Nephron progenitor cell (in vitro differentiated cells): ENCODE measurements at regions not wholly inside any gene's neighbourhood (a gene's known extent, or its start where the extent isn't known, plus 50 kb on each side); places are given as distances from the start of the nearest gene placed in this dataset.

ENCODE experiments used
- DNase-seq: peaks from one replicate; pipeline ENCODE4 v3.0.0; 2021
- H3K27ac Mint-ChIP-seq: 2 replicates; pipeline ENCODE4 v1.8.0; 2021; ENCODE audit warnings: mild to moderate bottlenecking, moderate library complexity, mixed read lengths
- H3K27me3 Mint-ChIP-seq: 2 replicates; pipeline ENCODE4 v1.8.0; 2021; ENCODE audit warnings: mild to moderate bottlenecking, low read depth, mixed read lengths; ENCODE audit not compliant: poor library complexity
- H3K36me3 Mint-ChIP-seq: 2 replicates; pipeline ENCODE4 v1.8.0; 2021; ENCODE audit warnings: low read depth, mixed read lengths
- H3K4me1 Mint-ChIP-seq: 2 replicates; pipeline ENCODE4 v1.8.0; 2021; ENCODE audit warnings: mixed read lengths
- H3K4me3 Mint-ChIP-seq: 2 replicates; pipeline ENCODE4 v1.8.0; 2021; ENCODE audit warnings: mild to moderate bottlenecking, moderate library complexity, mixed read lengths
- H3K9me3 Mint-ChIP-seq: 2 replicates; pipeline ENCODE4 v1.8.0; 2021; ENCODE audit warnings: mild to moderate bottlenecking, moderate library complexity, mixed read lengths
- TF ChIP-seq, protein P1 (sequence below): fragments of 200-600 bp; sonication (generic); IDR thresholded peaks from 2 replicates; pipeline ENCODE4 v1.5.0; 2021; ENCODE audit warnings: antibody characterized with exemption

GRCh38 chr5:141769671-141770070 lies 87.6 kb upstream of the ARAP3 start:
- Mint-ChIP-seq H3K4me1 (peaks cover 39% of the 10 kb centered on the region), H3K36me3 (no peaks in the 10 kb centered on the region), H3K27me3 (peaks cover 31% of the 10 kb centered on the region), H3K4me3 (no peak overlapping the region), H3K9me3 (no peaks in the 10 kb centered on the region), H3K27ac (no peak overlapping the region)
- TF ChIP-seq, protein P1, sequence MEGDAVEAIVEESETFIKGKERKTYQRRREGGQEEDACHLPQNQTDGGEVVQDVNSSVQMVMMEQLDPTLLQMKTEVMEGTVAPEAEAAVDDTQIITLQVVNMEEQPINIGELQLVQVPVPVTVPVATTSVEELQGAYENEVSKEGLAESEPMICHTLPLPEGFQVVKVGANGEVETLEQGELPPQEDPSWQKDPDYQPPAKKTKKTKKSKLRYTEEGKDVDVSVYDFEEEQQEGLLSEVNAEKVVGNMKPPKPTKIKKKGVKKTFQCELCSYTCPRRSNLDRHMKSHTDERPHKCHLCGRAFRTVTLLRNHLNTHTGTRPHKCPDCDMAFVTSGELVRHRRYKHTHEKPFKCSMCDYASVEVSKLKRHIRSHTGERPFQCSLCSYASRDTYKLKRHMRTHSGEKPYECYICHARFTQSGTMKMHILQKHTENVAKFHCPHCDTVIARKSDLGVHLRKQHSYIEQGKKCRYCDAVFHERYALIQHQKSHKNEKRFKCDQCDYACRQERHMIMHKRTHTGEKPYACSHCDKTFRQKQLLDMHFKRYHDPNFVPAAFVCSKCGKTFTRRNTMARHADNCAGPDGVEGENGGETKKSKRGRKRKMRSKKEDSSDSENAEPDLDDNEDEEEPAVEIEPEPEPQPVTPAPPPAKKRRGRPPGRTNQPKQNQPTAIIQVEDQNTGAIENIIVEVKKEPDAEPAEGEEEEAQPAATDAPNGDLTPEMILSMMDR, result no peak
- DNase-seq, result no peak

GRCh38 chr5:141767671-141768070 lies 85.6 kb upstream of the ARAP3 start:
- TF ChIP-seq, protein P1, result no peak
- Mint-ChIP-seq H3K9me3 (no peaks in the 10 kb centered on the region), H3K36me3 (no peaks in the 10 kb centered on the region), H3K27me3 (peaks cover 44% of the 10 kb centered on the region), H3K4me1 (peaks cover 36% of the 10 kb centered on the region), H3K27ac (no peak overlapping the region), H3K4me3 (no peak overlapping the region)
- DNase-seq, result no peak

GRCh38 chr5:141765896-141766551 lies 84.0 kb upstream of the ARAP3 start:
- TF ChIP-seq, protein P1, result no peak
- Mint-ChIP-seq H3K27me3 (peaks cover 52% of the 10 kb centered on the region), H3K27ac (no peak overlapping the region)

GRCh38 chr5:141763541-141763940 lies 81.5 kb upstream of the ARAP3 start:
- no peak overlapping the region for H3K4me3 Mint-ChIP-seq
- no peaks in the 10 kb centered on the region for H3K9me3 Mint-ChIP-seq
- peak overlapping the region; percentile 57 for H3K27ac Mint-ChIP-seq
- no peak for DNase-seq
- TF ChIP-seq, protein P1, result no peak
- no peaks in the 10 kb centered on the region for H3K36me3 Mint-ChIP-seq
- H3K27me3 Mint-ChIP-seq, result peaks cover 62% of the 10 kb centered on the region
- peaks cover 28% of the 10 kb centered on the region for H3K4me1 Mint-ChIP-seq

More at GRCh38 chr5:141765896-141766551, 84.0 kb upstream of the ARAP3 start:
- no peaks in the 10 kb centered on the region for H3K36me3 Mint-ChIP-seq
- H3K4me3 Mint-ChIP-seq, result no peak overlapping the region
- no peaks in the 10 kb centered on the region for H3K9me3 Mint-ChIP-seq
- H3K4me1 Mint-ChIP-seq, result peaks cover 26% of the 10 kb centered on the region
- DNase-seq, result no peak

DNA sequence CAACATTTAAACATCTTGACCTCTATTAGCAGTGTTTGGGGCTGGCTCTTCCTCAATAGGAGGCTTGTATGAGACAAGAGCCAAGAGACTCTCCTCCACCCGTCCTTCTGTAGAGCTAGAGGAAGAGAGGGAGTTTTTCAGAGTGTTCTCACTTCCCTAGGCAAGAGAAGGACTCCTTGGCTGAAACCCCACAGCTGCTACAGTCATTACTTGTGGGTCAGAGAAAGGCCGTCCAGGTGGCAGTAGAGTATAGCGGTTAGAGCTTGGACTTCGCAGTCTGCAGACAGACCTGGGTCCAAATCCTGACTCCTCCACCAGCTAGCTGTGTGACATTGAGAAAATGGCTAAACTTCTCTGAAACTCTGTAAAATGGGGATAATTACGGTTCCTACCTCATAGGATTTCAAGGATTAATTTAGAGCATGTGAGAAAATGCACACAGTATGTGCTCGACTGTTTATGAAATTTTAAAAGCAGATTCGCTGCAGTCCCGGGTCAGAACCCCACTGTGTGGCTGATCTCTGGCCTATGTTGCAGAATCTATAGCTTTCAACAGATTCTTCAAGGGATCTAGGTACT lies 80.8 kb upstream of the ARAP3 start:
- peaks cover 68% of the 10 kb centered on the region for H3K27me3 Mint-ChIP-seq
- TF ChIP-seq, protein P1, result no peak
- H3K36me3 Mint-ChIP-seq, result no peaks in the 10 kb centered on the region
- H3K4me1 Mint-ChIP-seq, result peaks cover 33% of the 10 kb centered on the region
- H3K4me3 Mint-ChIP-seq, result no peak overlapping the region
- H3K27ac Mint-ChIP-seq, result no peak overlapping the region
- DNase-seq, result no peak
- H3K9me3 Mint-ChIP-seq, result no peaks in the 10 kb centered on the region

- H3K36me3 Mint-ChIP-seq, result no peaks in the 10 kb centered on the region
- no peak for DNase-seq
- peaks cover 38% of the 10 kb centered on the region for H3K4me1 Mint-ChIP-seq
- peaks cover 74% of the 10 kb centered on the region for H3K27me3 Mint-ChIP-seq
- H3K9me3 Mint-ChIP-seq, result no peaks in the 10 kb centered on the region
- H3K4me3 Mint-ChIP-seq, result no peak overlapping the region
- TF ChIP-seq, protein P1, result no peak
- no peak overlapping the region for H3K27ac Mint-ChIP-seq
These were observed 80.3 kb upstream of the ARAP3 start for GRCh38 chr5:141762316-141762715.
